Keratinocyte (primary cell): ENCODE measurements at regions not wholly inside any gene's neighbourhood (a gene's known extent, or its start where the extent isn't known, plus 50 kb on each side); places are given as distances from the start of the nearest gene placed in this dataset.

Experiments used
- DNase-seq: peaks from one replicate; pipeline ENCODE4 v3.0.0-alpha.2; 2011; ENCODE audit warnings: low read depth, missing footprints, low spot score
- FAIRE-seq: peaks from 2 replicates; lab custom pipeline; 2011; peaks lifted over from hg19 to GRCh38; lab: Jason Lieb, UNC
- H2AFZ ChIP-seq: 2 replicates; pipeline ENCODE4 v1.6.0; 2012; ENCODE audit warnings: low read length, control low read depth, inconsistent platforms; ENCODE audit not compliant: control insufficient read depth
- H3K27ac ChIP-seq: 2 replicates; pipeline ENCODE4 v1.5.1; 2011; ENCODE audit warnings: low read length; ENCODE audit not compliant: control insufficient read depth, insufficient read depth
- H3K27me3 ChIP-seq: 3 replicates; pipeline ENCODE4 v1.6.0; 2011; ENCODE audit warnings: low read length; ENCODE audit not compliant: control insufficient read depth, insufficient read depth; ENCODE audit errors: extremely low read depth
- H3K36me3 ChIP-seq, 2 experiments: 2 replicates in 1 of 2; 3 replicates in 1 of 2; pipeline ENCODE4 v1.5.1; 2011; ENCODE audit warnings: low read length in 2 of 2, mild to moderate bottlenecking in 1 of 2; ENCODE audit not compliant: control insufficient read depth in 2 of 2, insufficient read depth in 2 of 2; ENCODE audit errors: extremely low read depth in 1 of 2
- H3K4me1 ChIP-seq: 3 replicates; pipeline ENCODE4 v1.5.1; 2011; ENCODE audit warnings: low read length; ENCODE audit not compliant: control insufficient read depth, insufficient read depth; ENCODE audit errors: extremely low read depth
- H3K4me2 ChIP-seq: 3 replicates; pipeline ENCODE4 v1.6.0; 2011; ENCODE audit warnings: low read depth, low read length; ENCODE audit not compliant: control insufficient read depth, insufficient read depth; ENCODE audit errors: extremely low read depth
- H3K4me3 ChIP-seq, 3 experiments: fragments of 200-600 bp in 1 of 3; sonication (generic) in 1 of 3; 2 replicates in 2 of 3; 3 replicates in 1 of 3; pipeline ENCODE4 v1.5.1; 2011 to 2016; ENCODE audit warnings: low read length in 3 of 3, mild to moderate bottlenecking in 3 of 3, control low read depth in 2 of 3, inconsistent platforms in 1 of 3, low read depth in 1 of 3, mixed read lengths in 1 of 3, mixed run types in 1 of 3, moderate library complexity in 1 of 3; ENCODE audit not compliant: control insufficient read depth in 2 of 3, insufficient read depth in 2 of 3; ENCODE audit errors: extremely low read depth in 1 of 3
- H3K79me2 ChIP-seq: 2 replicates; pipeline ENCODE4 v1.6.0; 2012; ENCODE audit warnings: low read length; ENCODE audit not compliant: control insufficient read depth, insufficient read depth
- H3K9ac ChIP-seq: 3 replicates; pipeline ENCODE4 v1.6.0; 2011; ENCODE audit warnings: low read length; ENCODE audit not compliant: control insufficient read depth, insufficient read depth; ENCODE audit errors: extremely low read depth
- H3K9me1 ChIP-seq: 3 replicates; pipeline ENCODE4 v1.6.0; 2011; ENCODE audit warnings: low read length; ENCODE audit not compliant: control insufficient read depth, insufficient read depth; ENCODE audit errors: extremely low read depth
- H3K9me3 ChIP-seq: 2 replicates; pipeline ENCODE4 v1.5.1; 2012; ENCODE audit warnings: low read depth, low read length; ENCODE audit not compliant: control insufficient read depth
- H4K20me1 ChIP-seq: 3 replicates; pipeline ENCODE4 v1.6.0; 2011; ENCODE audit warnings: low read length; ENCODE audit not compliant: control insufficient read depth, insufficient read depth; ENCODE audit errors: extremely low read depth
- EZH2 ChIP-seq: IDR thresholded peaks from one replicate; pipeline ENCODE4 v1.6.1; 2012; ENCODE audit warnings: inconsistent platforms, mild to moderate bottlenecking, low read length, moderate library complexity
- dilution Hi-C: fragments of 300-500 bp; cut with MboI; formaldehyde crosslinking; loops from one replicate; pipeline ENCODE4 v1.7.0; 2020; ENCODE audit warnings: low sequenced_read_pairs; ENCODE audit not compliant: extremely low pct_ligation_motif_present
- TF ChIP-seq, protein P1 (sequence below), 3 experiments: IDR thresholded peaks in 1 of 3; conservative IDR thresholded peaks in 1 of 3; optimal IDR thresholded peaks in 1 of 3; 2 replicates in 2 of 3; 3 replicates in 1 of 3; pipeline versions ENCODE3 to v1.5.1; 2011; ENCODE audit warnings: low read length in 3 of 3, mild to moderate bottlenecking in 3 of 3, moderate library complexity in 2 of 3, control low read depth in 1 of 3, inconsistent platforms in 1 of 3; ENCODE audit not compliant: insufficient read depth in 2 of 3; ENCODE audit errors: extremely low read depth in 1 of 3

DNA sequence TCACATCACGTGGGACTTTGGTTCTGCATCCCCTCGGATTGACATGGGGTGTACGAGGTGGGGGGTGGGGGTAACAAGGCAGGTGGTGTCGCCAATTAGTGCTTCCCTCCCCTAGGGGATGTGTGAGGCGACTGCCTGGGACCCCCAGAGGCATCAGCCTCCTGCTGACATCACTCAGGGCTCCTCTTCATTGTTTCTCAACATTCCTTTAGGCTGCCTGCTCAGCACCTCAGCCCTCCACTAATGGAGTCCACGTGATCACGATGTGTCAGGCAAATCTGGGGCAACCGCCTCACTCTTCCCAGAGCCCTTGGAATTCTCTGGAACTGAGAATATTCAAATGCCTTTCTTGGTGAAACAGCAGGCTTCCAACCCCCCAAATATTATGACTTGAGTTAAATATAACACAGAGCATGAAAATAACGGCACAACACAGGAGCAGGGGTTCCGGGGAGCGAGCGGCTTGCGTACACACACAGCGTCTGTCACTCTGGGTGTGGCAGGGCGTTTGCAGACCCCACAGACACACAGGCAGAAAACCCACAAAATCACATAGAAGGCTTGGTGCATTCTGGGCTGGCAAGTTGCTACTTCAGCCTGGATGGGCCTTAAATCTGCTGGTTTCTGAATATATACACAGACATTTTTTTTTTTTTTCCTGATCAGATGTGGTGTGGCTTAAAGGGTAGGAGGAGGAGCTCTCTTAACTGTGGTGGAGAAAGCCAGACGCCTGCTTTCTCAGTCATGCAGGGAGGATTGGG, 170.1 kb upstream of the CADM1 start:
- no peaks in the 10 kb centered on the region for H3K36me3 ChIP-seq
- no peaks in the 10 kb centered on the region for H3K9me1 ChIP-seq
- H2AFZ ChIP-seq, result no peak overlapping the region
- no peaks in the 10 kb centered on the region for H3K79me2 ChIP-seq
- peaks cover 14% of the 10 kb centered on the region for H3K4me1 ChIP-seq
- no peak overlapping the region for H3K4me2 ChIP-seq
- no peak overlapping the region for H3K9ac ChIP-seq
- dilution Hi-C loops, result no loop called here
- H3K9me3 ChIP-seq, result no peaks in the 10 kb centered on the region
- H3K27me3 ChIP-seq, result no peaks in the 10 kb centered on the region
- H3K27ac ChIP-seq, result no peak overlapping the region
- no peak for TF ChIP-seq EZH2
- TF ChIP-seq, protein P1, sequence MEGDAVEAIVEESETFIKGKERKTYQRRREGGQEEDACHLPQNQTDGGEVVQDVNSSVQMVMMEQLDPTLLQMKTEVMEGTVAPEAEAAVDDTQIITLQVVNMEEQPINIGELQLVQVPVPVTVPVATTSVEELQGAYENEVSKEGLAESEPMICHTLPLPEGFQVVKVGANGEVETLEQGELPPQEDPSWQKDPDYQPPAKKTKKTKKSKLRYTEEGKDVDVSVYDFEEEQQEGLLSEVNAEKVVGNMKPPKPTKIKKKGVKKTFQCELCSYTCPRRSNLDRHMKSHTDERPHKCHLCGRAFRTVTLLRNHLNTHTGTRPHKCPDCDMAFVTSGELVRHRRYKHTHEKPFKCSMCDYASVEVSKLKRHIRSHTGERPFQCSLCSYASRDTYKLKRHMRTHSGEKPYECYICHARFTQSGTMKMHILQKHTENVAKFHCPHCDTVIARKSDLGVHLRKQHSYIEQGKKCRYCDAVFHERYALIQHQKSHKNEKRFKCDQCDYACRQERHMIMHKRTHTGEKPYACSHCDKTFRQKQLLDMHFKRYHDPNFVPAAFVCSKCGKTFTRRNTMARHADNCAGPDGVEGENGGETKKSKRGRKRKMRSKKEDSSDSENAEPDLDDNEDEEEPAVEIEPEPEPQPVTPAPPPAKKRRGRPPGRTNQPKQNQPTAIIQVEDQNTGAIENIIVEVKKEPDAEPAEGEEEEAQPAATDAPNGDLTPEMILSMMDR (optimal IDR thresholded peaks at IDR 0.05 in 1 of 3, IDR thresholded peaks at IDR 0.05 in 1 of 3, conservative IDR thresholded peaks at IDR 0.05 in 1 of 3; ENCODE audit: extremely low read depth in 1 of 3, insufficient read depth in 2 of 3, low read length in 3 of 3), result no peak
- H3K4me3 ChIP-seq, result no peak overlapping the region
- no peak for FAIRE-seq
- DNase-seq, result no peak
- no peaks in the 10 kb centered on the region for H4K20me1 ChIP-seq

DNA sequence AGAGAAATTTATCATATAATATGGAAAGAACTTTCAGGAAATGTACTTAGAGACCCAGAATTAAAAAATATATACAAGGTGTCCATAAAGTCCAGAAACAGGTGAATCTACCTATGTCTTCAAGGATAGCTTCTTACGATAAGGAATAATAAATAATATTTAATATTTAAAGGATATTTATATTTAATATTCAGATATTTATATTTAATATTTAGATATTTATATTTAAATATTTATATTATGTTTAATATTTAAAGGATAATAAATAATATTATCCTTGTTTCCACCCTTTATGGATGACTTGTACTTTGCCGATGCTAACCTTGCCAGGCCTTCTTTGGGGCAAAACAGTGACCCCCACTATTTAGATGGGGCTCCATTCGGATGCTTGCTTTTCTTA, 169.5 kb upstream of the CADM1 start:
- H3K4me3 ChIP-seq, result no peak overlapping the region
- peaks cover 14% of the 10 kb centered on the region for H3K4me1 ChIP-seq
- H4K20me1 ChIP-seq, result no peaks in the 10 kb centered on the region
- dilution Hi-C loops, result no loop called here
- TF ChIP-seq, protein P1 (optimal IDR thresholded peaks at IDR 0.05 in 1 of 3, IDR thresholded peaks at IDR 0.05 in 1 of 3, conservative IDR thresholded peaks at IDR 0.05 in 1 of 3; ENCODE audit: extremely low read depth in 1 of 3, insufficient read depth in 2 of 3, low read length in 3 of 3), result no peak
- no peak for TF ChIP-seq EZH2
- H3K27ac ChIP-seq, result no peak overlapping the region
- no peak overlapping the region for H3K4me2 ChIP-seq
- FAIRE-seq (no peak), DNase-seq (no peak)
- H3K9me3 ChIP-seq, result no peaks in the 10 kb centered on the region
- no peaks in the 10 kb centered on the region for H3K79me2 ChIP-seq
- no peak overlapping the region for H3K9ac ChIP-seq
- H3K9me1 ChIP-seq, result no peaks in the 10 kb centered on the region
- H3K36me3 ChIP-seq, result no peaks in the 10 kb centered on the region
- no peak overlapping the region for H2AFZ ChIP-seq
- no peaks in the 10 kb centered on the region for H3K27me3 ChIP-seq
